GM18868 (cell line): ENCODE measurements at regions not wholly inside any gene's neighbourhood (a gene's known extent, or its start where the extent isn't known, plus 50 kb on each side); places are given as distances from the start of the nearest gene placed in this dataset.

Experiments used
- ATAC-seq: cut with Tn5 transposase; IDR thresholded peaks from one replicate; pipeline ENCODE4 v1.9.1; 2021; ENCODE audit warnings: mild to moderate bottlenecking, moderate library complexity; ENCODE audit not compliant: unreplicated experiment

- ATAC-seq: no peak
These were observed 266.4 kb upstream of the TBC1D5 start for GRCh38 chr3:18008706-18009368.

DNA sequence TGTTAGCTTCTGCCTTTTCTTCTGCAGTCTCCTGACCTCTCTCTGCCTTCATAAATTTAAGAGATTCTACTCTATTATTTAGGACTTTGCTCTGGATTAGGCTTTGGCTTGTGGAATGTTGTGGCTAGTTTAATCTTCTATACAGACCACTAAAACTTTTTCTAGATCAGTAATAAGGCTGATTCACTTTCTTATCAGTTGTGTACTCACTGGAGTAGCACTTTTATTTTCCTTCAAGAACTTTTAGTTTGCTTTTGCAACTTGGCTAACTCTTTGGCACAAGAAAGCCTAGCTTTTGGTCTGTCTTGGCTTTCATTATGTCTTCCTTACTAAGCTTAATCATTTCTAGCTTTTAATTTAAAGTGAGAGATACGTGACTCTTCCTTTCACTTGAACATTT lies 265.5 kb upstream of the TBC1D5 start:
- ATAC-seq: no peak

DNA sequence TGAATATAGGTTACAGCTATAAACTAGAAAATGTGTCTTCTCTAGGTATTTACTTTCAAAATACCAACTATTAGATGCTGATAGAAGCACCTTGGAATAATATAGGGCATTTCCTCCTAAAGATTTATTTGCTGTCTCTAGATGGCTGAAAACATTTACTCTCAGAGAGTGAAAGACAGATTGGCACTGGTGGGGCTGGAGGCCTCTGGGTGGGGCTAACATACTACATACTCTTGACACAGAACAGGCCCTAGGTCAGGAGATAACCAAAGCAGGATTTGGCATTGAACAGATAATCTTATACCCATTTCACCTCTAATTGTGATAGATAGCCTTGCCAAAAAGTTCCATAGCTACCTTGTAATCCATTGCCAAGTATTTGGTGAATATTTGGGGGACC lies 253.3 kb upstream of the TBC1D5 start:
- ATAC-seq: no peak

GRCh38 chr3:17994167-17994566 lies 251.7 kb upstream of the TBC1D5 start:
- ATAC-seq: no peak

GRCh38 chr3:17990390-17990789 lies 248.0 kb upstream of the TBC1D5 start:
- ATAC-seq: no peak

GRCh38 chr3:17986348-17986816 lies 244.0 kb upstream of the TBC1D5 start:
- no peak for ATAC-seq

DNA sequence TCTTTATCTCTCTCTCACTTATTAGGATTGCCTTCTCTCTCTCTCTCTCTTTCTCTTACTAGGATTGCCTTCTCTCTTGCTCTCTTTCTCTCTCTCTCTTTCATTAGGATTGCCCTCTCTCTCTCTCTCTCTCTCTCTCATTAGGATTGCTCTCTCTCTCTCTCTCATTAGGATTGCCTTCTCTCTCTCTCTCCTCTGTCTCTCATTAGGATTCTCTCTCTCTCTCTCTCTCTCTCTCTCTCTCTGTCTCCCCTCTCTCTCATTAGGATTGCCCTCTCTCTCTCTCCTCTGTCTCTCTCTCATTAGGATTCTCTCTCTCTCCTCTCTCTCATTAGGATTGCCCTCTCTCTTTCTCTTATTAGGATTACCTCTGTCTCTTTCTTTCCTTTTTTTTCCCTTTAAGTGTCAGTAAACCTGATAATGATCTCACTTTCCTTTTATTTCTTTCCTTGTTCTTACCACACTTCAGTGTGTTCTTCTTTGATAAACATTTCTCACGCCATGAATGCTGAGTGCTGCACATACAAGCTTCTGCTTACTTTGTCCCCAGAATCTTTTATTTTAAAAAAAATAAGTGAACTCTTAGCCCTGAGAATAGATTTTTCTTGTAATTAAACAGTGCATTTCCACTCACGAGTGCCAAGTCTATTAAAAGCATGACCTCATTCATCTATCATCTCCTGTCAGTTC lies 243.4 kb upstream of the TBC1D5 start:
- ATAC-seq: no peak

GRCh38 chr3:17983106-17983505 lies 240.7 kb upstream of the TBC1D5 start:
- no peak for ATAC-seq

DNA sequence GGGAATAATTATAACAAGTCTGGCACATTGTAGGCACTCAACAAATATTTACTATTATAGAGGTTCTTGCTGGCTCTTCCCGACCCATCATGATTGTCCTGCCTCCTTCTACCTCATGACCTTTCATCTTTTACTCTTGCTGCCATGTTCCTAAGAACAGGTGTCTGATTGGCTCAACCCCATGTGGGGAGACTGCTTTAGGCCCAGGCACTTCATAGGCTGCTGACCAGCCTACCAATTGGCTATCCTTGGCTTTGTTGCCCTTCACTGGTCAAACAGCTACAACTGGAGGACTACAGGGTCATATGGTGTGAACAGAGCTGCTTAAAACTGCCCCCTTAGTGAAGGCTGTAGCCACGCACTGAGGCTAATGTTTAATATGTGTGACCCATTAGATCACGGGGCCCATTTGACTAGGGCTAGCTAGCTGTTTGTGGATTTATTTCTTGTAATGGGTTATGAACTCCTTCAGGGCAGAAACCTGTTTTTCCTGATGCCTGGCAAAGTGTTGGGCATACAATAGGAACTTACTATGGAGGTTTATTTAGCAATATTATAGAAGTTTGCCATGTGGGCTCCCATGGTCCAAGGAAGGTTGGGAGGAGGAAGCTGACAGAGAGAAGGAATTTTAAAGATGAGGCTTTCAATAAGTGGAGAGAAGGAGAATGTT lies 239.9 kb upstream of the TBC1D5 start:
- ATAC-seq: no peak

- ATAC-seq: no peak
These were observed 238.4 kb upstream of the TBC1D5 start for GRCh38 chr3:17980863-17981262.

GRCh38 chr3:17979911-17980310 lies 237.5 kb upstream of the TBC1D5 start:
- ATAC-seq: no peak

DNA sequence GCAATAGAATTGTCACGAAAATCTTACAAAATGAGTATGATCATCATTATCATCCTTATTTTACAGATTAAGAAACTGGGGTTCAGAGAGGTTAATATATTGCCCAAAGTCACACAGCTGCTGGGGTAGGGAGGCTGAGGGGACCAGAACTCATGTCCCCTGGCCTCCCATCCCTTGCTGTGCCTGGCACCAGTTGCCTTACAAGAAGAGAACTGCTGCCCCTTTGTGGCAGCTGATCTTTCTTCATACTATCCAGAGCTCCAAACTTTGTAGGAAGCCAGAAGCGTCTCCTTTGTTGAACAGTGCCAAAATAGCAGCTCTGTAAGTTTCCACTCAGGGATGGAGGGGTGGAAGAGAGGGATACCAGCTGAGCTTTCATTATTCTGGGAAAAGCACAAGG lies 236.8 kb upstream of the TBC1D5 start:
- no peak for ATAC-seq

DNA sequence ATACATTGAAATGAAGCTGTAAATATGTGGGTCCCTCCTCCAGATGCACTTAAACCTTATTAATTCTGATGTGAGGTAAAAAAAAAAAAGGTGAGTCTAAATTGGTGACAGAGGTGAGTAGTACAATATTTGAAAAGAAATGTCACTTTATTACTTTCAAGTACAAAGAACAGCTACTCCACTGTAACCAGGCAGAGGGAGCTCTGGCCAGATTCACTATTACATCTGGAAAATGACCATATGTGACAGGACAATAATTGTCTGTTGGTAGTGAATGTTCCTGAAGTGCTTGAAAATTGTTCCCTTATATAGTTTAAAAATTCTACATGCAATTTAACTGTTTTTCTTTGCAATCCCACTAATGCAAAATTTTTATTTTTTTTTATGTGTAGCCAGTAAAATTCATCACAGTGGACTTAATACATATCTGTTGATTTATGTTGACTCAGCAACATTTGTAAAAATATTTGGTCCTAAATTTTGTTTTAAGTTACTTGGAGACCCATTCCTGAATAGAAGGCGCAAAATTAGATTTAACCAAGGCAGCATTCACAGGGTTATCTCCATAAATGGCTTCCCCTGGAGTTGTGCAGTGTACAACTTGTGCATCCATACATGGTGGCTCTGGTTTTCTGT lies 231.9 kb upstream of the TBC1D5 start:
- no peak for ATAC-seq

DNA sequence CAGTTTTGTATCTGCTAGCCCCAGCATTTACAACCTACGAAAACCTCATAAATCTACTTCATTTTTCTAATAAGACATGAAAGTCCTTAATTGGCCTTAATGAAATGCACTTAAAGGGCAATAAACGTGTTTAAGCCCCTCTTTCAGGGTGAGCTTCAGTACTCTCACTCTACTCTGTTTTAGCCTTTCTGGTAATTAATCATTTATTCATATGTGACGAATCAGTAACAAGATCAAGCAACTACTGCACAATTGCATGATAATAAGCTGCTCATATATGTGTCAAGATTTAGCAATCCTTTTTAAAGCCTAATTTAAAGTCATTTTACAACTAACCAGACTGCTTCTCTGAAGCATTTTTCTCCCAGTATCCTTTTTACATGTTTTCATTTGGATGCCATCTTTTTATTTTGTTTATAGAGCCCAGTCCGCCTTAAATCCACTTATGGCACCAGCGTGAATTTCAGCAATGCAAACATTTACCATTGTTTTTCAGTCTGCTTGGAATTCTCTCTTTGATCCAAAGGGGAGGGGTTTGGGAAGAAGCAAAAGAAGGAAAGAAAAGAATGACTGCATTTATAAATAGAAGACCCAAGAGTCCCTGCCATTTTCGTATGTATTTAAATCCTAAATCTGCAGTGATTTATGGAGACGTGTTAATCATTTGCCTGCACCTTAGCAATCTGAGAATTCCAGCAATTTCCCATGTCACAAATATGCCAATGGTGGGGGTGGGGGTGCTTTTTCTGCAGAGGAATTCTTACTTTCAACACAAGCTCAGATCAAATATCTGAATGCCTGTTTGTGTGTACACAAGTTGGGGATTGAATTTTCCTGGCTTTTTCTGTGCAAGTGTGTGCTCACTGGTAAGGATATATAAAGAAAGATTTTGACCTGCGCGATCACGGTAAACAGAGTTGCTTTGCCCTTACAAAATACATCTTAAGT lies 230.8 kb upstream of the TBC1D5 start:
- no peak for ATAC-seq

- ATAC-seq: no peak
These were observed 230.0 kb upstream of the TBC1D5 start for GRCh38 chr3:17972476-17972875.

DNA sequence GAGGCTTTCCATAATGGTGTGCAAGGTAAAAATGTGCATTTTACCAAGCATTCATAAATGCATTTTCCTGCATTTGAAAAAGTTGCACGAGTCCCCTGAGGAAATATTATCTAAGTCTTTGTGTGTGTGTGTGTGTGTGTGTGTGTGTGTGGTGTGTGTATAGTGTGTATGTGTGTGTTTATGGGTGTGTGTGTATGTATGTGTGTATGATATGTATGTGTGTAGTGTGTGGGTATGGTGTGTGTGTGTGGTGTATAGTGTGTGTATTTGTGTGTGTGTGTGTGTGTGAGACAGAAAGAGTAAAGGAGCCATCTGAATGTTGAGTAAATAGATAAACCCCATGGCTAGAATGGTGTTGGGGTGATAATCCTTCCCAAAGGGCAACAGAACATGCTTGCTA lies 229.6 kb upstream of the TBC1D5 start:
- no peak for ATAC-seq

GRCh38 chr3:17969985-17970568 lies 227.6 kb upstream of the TBC1D5 start:
- ATAC-seq: no peak

DNA sequence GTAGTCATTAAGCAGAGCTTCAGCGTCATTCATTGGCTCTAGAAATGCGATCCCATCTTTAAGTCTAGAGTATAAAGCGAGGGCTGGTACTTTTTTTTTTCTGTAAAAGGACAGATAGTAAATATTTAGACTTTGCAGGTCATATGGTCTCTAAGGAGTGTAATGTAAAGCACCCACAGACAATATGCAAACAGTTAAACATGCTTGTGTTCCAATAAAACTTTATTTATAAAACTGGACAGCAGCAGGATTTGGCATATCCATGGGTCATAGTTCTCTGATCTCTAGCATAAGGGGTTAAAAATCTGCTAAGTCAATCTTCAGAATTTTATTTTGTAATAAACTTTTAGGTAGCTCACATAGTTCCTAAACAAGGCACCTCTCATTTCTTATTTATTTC lies 226.8 kb upstream of the TBC1D5 start:
- ATAC-seq: no peak

DNA sequence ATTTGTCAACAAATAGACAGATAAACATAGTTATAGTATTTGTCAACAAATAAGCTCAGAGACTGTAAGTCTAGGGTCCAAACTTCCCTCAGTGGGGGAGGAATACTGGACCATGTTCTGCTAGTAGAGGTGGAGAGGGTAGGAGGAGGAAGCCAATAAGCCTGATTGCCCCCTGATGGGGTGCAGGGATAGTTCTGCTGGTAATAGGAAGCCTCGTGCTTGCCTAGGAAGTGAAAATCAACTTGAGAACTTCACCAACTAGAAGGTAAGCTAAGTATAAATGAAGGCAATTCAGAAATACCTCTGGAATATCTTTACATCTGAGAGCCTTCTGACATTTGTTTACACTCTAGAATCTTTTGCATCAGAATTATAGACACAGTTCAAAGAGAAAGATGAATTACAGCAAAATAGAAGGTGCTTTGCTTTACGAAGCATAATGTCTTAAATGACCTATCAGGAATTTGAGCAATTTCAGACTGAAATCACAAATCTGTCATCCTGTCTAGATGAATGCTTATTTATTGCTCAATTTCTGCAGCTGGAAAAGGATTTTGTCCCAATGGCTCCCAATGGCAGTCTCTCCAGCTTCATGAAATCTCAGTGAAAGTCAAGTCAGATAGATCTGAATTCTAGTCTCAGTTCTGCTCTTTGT lies 225.6 kb upstream of the TBC1D5 start:
- no peak for ATAC-seq

DNA sequence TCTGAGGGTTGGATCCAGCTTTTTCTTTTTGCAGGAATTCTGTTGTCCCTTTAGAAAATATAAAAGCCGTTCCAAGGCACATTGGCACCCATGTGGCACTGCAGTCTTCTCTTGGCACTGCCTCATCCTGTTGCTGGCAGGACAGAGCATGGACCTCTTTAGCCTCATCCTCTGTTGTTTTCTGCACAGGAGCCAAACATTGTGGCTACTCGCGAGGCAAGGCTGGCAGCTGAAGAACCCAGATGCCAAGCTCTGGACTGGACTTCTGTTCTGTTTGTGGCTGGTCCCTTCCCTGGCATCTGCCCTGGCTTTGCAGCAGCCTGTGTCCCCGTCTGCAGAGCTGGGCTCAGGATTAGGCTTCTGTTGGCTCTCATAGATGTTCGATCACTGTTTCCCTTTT lies 224.7 kb upstream of the TBC1D5 start:
- no peak for ATAC-seq
